HepG2 (cell line): ENCODE measurements at regions not wholly inside any gene's neighbourhood (a gene's known extent, or its start where the extent isn't known, plus 50 kb on each side); places are given as distances from the start of the nearest gene placed in this dataset.

ENCODE experiments used
- ATAC-seq: fragments of 200-7000 bp; cut with Tn5 transposase; 3 replicates; pipeline ENCODE4 v1.9.1; 2020; ENCODE audit warnings: mild to moderate bottlenecking, moderate library complexity
- BruUV-seq: library from RNA; stranded (reverse); fragments of 400-500 nt; replicated peaks from 2 replicates; lab custom pipeline; 2021; lab: Mats Ljungman, UMichigan
- CTCF ChIA-PET: fragments of 300-600 bp; formaldehyde crosslinking; extraction: SDS; loops from one replicate; lab custom pipeline; 2021; ENCODE audit warnings: low total read pairs, inconsistent platforms, low intra/inter-chr PET ratio; lab: Yijun Ruan, JAX
- POLR2A ChIA-PET: fragments of 350-600 bp; sonication (Branson Sonifier 250); formaldehyde crosslinking; loops from one replicate; lab custom pipeline; 2020; ENCODE audit warnings: antibody characterized with exemption, inconsistent platforms; lab: Yijun Ruan, JAX
- DNase-seq: peaks from one replicate; pipeline ENCODE4 v3.0.0-alpha.2; 2015; ENCODE audit warnings: low spot score
- FAIRE-seq: peaks from 3 replicates; lab custom pipeline; 2011; peaks lifted over from hg19 to GRCh38; lab: Jason Lieb, UNC
- H2AFZ ChIP-seq: one replicate; pipeline ENCODE4 v1.6.1; 2011; ENCODE audit warnings: low read length, inconsistent platforms
- H3K27ac ChIP-seq: fragments of 300-600 bp; 3 replicates; pipeline ENCODE4 v1.8.0; 2011; ENCODE audit warnings: mixed run types, mild to moderate bottlenecking, mixed read lengths, low read length, inconsistent platforms; ENCODE audit not compliant: insufficient read depth; ENCODE audit errors: extremely low read length
- H3K27me3 ChIP-seq, 2 experiments: fragments of 200-600 bp in 1 of 2; 2 replicates in 1 of 2; 3 replicates in 1 of 2; pipeline versions ENCODE4 v1.6.0 to v1.8.0; 2011; ENCODE audit warnings: low read length in 2 of 2, mild to moderate bottlenecking in 2 of 2, moderate library complexity in 2 of 2, inconsistent platforms in 1 of 2; ENCODE audit not compliant: insufficient read depth in 2 of 2, control insufficient read depth in 1 of 2
- H3K36me3 ChIP-seq, 2 experiments: fragments of 200-600 bp in 1 of 2; replicated peaks in 1 of 2; 2 replicates in 1 of 2; 3 replicates in 1 of 2; pipeline versions ENCODE4 v1.5.1 to v1.8.0; 2011; ENCODE audit warnings: low read length in 2 of 2, inconsistent platforms in 1 of 2; ENCODE audit not compliant: insufficient read depth in 2 of 2, control insufficient read depth in 1 of 2
- H3K4me1 ChIP-seq: 2 replicates; pipeline ENCODE4 v1.5.1; 2012; ENCODE audit warnings: low read length, inconsistent platforms; ENCODE audit not compliant: insufficient read depth
- H3K4me2 ChIP-seq: 2 replicates; pipeline ENCODE4 v1.6.0; 2011; ENCODE audit warnings: low read depth, low read length, inconsistent platforms
- H3K4me3 ChIP-seq, 3 experiments: fragments of 200-600 bp in 1 of 3; sonication (generic), shearing (Covaris generic) in 1 of 3; replicated peaks in 1 of 3; 2 replicates each; pipeline ENCODE4 v1.5.1; 2011 to 2016; ENCODE audit warnings: low read length in 3 of 3, inconsistent platforms in 2 of 3, low read depth in 2 of 3, mild to moderate bottlenecking in 2 of 3, control low read depth in 1 of 3, mixed read lengths in 1 of 3; ENCODE audit not compliant: insufficient read depth in 1 of 3
- H3K79me2 ChIP-seq: one replicate; pipeline ENCODE4 v1.6.1; 2011; ENCODE audit warnings: low read length, inconsistent platforms; ENCODE audit not compliant: insufficient read depth
- H3K9ac ChIP-seq: 2 replicates; pipeline ENCODE4 v1.6.0; 2011; ENCODE audit warnings: mild to moderate bottlenecking, low read depth, low read length, inconsistent platforms; ENCODE audit not compliant: insufficient read depth
- H3K9me3 ChIP-seq: 2 replicates; pipeline ENCODE4 v1.5.1; 2012; ENCODE audit warnings: mild to moderate bottlenecking, low read length
- H4K20me1 ChIP-seq: 2 replicates; pipeline ENCODE4 v1.6.0; 2011; ENCODE audit warnings: inconsistent platforms, mild to moderate bottlenecking, low read length, moderate library complexity; ENCODE audit not compliant: insufficient read depth
- ATF3 ChIP-seq: sonication (generic); formaldehyde crosslinking; IDR thresholded peaks from 2 replicates; pipeline ENCODE4 v1.4.0; 2020; ENCODE audit warnings: missing genetic modification reagents
- GABPB1 ChIP-seq: IDR thresholded peaks from 2 replicates; pipeline ENCODE4 v1.6.1; 2016; ENCODE audit warnings: mild to moderate bottlenecking, missing genetic modification reagents, moderate library complexity, missing compliant biosample characterization
- HNF4G ChIP-seq, 2 experiments: sonication (generic) in 1 of 2; formaldehyde crosslinking in 1 of 2; IDR thresholded peaks; 2 replicates each; pipeline versions ENCODE4 v1.4.0 to v1.6.1; 2011 to 2020; ENCODE audit warnings: borderline replicate concordance in 2 of 2, low read depth in 2 of 2, mild to moderate bottlenecking in 2 of 2, low read length in 1 of 2, missing genetic modification reagents in 1 of 2, moderate library complexity in 1 of 2
- RFX1 ChIP-seq: fragments of 450-650 bp; IDR thresholded peaks from 2 replicates; pipeline ENCODE4 v1.6.1; 2017
- RXRB ChIP-seq: IDR thresholded peaks from 2 replicates; pipeline ENCODE4 v1.6.1; 2016; ENCODE audit warnings: borderline replicate concordance, missing genetic modification reagents, missing compliant biosample characterization
- UBTF ChIP-seq: sonication (generic); formaldehyde crosslinking; IDR thresholded peaks from 2 replicates; pipeline ENCODE4 v1.4.0; 2020; ENCODE audit warnings: mild to moderate bottlenecking, missing genetic modification reagents
- ZBTB3 ChIP-seq: sonication (generic); formaldehyde crosslinking; IDR thresholded peaks from 2 replicates; pipeline ENCODE4 v1.4.0; 2020; ENCODE audit warnings: low read depth, mild to moderate bottlenecking, moderate library complexity, missing genetic modification reagents, borderline replicate concordance
- ZNF101 ChIP-seq: sonication (generic); formaldehyde crosslinking; IDR thresholded peaks from 2 replicates; pipeline ENCODE4 v1.4.0; 2020; ENCODE audit warnings: mild to moderate bottlenecking, low read depth, missing genetic modification reagents, borderline replicate concordance
- ZNF30 ChIP-seq: sonication (generic); formaldehyde crosslinking; IDR thresholded peaks from 2 replicates; pipeline ENCODE4 v1.5.0; 2020; ENCODE audit warnings: mild to moderate bottlenecking, missing genetic modification reagents
- ZNF414 ChIP-seq: sonication (generic); formaldehyde crosslinking; IDR thresholded peaks from 2 replicates; pipeline ENCODE4 v1.5.0; 2020; ENCODE audit warnings: missing genetic modification reagents
- ZNF703 ChIP-seq: sonication (generic); formaldehyde crosslinking; IDR thresholded peaks from 2 replicates; pipeline ENCODE4 v1.5.1; 2020; ENCODE audit warnings: missing genetic modification reagents, mild to moderate bottlenecking, moderate library complexity, borderline replicate concordance
- ZSCAN9 ChIP-seq: IDR thresholded peaks from 2 replicates; pipeline ENCODE4 v1.6.1; 2016; ENCODE audit warnings: borderline replicate concordance
- WGBS: methylation state at CpG from one replicate; pipeline ENCODE4 v1.1.6; 2017; ENCODE audit warnings: low lambda C conversion rate; 5-methylcytosine and 5-hydroxymethylcytosine counted together
- in situ Hi-C: cut with HindIII; loops from 2 replicates; pipeline ENCODE4 v1.10.0; 2017; ENCODE audit warnings: low pct_unique_long_range_greater_than_20kb; ENCODE audit not compliant: extremely low pct_ligation_motif_present
- intact Hi-C: fragments of 100-400 bp; cut with micrococcal nuclease; formaldehyde crosslinking; loops from one replicate; pipeline ENCODE4 v1.10.0; 2022; ENCODE audit not compliant: unreplicated experiment
- TF ChIP-seq, protein P1 (sequence below): sonication (generic); formaldehyde crosslinking; IDR thresholded peaks from 2 replicates; pipeline ENCODE4 v1.4.0; 2020; ENCODE audit warnings: missing genetic modification reagents, borderline replicate concordance
- TF ChIP-seq, protein P2 (sequence below): sonication (generic); formaldehyde crosslinking; IDR thresholded peaks from 2 replicates; pipeline ENCODE4 v1.5.1; 2020; ENCODE audit warnings: missing genetic modification reagents, mild to moderate bottlenecking, borderline replicate concordance

GRCh38 chr10:3874990-3875841 lies 90.2 kb upstream of the KLF6 start:
- Histone ChIP-seq H3K79me2 (no peaks in the 10 kb centered on the region), H3K4me2 (no peak overlapping the region), H4K20me1 (no peaks in the 10 kb centered on the region), H2AFZ (no peak overlapping the region), H3K36me3 (no peaks in the 10 kb centered on the region), H3K27me3 (no peaks in the 10 kb centered on the region; a peak in 1 of 5 replicates), H3K9me3 (no peaks in the 10 kb centered on the region), H3K4me3 (no peak overlapping the region), H3K4me1 (peaks cover 43% of the 10 kb centered on the region), H3K27ac (no peak overlapping the region), H3K9ac (no peak overlapping the region)
- POLR2A ChIA-PET = interaction anchor here (1.0 to 1.3 kb wide), 3 partner anchors 24 to 92 kb away, joined by 3 read pairs; partner anchors contain the start of gene KLF6
- intact Hi-C loops = loop anchor here (5.0 kb wide), 1 partner anchor 862 kb away; no protein-coding TSS in a partner anchor
- 76% methylated on average over 6 of the region's 6 CpGs for WGBS
- in situ Hi-C loops = no loop called here
- BruUV-seq = no TSS peak
- CTCF ChIA-PET = no interaction called here
- no peak for DNase-seq
- FAIRE-seq = no peak
- ATAC-seq = no peak
- TF ChIP-seq ATF3 (CRISPR knock-in tag) (no peak), UBTF (CRISPR knock-in tag) (no peak), ZBTB3 (CRISPR knock-in tag) (no peak), ZNF703 (CRISPR knock-in tag) (no peak), ZNF30 (CRISPR knock-in tag) (no peak), RFX1 (no peak), ZSCAN9 (CRISPR knock-in tag) (no peak), ZNF414 (CRISPR knock-in tag) (no peak), HNF4G (IDR thresholded peaks at IDR 0.05; ENCODE audit: borderline replicate concordance, low read depth, low read length) (no peak), HNF4G (CRISPR knock-in tag; IDR thresholded peaks at IDR 0.05; ENCODE audit: borderline replicate concordance, low read depth) (no peak), ZNF101 (CRISPR knock-in tag) (no peak), RXRB (no peak), GABPB1 (no peak)
- TF ChIP-seq, protein P1, sequence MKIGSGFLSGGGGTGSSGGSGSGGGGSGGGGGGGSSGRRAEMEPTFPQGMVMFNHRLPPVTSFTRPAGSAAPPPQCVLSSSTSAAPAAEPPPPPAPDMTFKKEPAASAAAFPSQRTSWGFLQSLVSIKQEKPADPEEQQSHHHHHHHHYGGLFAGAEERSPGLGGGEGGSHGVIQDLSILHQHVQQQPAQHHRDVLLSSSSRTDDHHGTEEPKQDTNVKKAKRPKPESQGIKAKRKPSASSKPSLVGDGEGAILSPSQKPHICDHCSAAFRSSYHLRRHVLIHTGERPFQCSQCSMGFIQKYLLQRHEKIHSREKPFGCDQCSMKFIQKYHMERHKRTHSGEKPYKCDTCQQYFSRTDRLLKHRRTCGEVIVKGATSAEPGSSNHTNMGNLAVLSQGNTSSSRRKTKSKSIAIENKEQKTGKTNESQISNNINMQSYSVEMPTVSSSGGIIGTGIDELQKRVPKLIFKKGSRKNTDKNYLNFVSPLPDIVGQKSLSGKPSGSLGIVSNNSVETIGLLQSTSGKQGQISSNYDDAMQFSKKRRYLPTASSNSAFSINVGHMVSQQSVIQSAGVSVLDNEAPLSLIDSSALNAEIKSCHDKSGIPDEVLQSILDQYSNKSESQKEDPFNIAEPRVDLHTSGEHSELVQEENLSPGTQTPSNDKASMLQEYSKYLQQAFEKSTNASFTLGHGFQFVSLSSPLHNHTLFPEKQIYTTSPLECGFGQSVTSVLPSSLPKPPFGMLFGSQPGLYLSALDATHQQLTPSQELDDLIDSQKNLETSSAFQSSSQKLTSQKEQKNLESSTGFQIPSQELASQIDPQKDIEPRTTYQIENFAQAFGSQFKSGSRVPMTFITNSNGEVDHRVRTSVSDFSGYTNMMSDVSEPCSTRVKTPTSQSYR (CRISPR knock-in tag) = no peak
- TF ChIP-seq, protein P2, sequence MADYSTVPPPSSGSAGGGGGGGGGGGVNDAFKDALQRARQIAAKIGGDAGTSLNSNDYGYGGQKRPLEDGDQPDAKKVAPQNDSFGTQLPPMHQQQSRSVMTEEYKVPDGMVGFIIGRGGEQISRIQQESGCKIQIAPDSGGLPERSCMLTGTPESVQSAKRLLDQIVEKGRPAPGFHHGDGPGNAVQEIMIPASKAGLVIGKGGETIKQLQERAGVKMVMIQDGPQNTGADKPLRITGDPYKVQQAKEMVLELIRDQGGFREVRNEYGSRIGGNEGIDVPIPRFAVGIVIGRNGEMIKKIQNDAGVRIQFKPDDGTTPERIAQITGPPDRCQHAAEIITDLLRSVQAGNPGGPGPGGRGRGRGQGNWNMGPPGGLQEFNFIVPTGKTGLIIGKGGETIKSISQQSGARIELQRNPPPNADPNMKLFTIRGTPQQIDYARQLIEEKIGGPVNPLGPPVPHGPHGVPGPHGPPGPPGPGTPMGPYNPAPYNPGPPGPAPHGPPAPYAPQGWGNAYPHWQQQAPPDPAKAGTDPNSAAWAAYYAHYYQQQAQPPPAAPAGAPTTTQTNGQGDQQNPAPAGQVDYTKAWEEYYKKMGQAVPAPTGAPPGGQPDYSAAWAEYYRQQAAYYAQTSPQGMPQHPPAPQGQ (CRISPR knock-in tag) = no peak
